ENCODE measurements at regions not wholly inside any gene's neighbourhood (a gene's known extent, or its start where the extent isn't known, plus 50 kb on each side); places are given as distances from the start of the nearest gene placed in this dataset.
A peak's percentile ranks its signal among the peaks of the same experiment; 100 is the strongest.
"Not testable (repeated sequence)": the region's sequence is repeated elsewhere in the genome, so short reads cannot be mapped to it uniquely, and the experiment has no call there.

- H3K36me3 ChIP-seq (ENCODE audit: control insufficient read depth in 1 of 2, insufficient read depth in 2 of 2, low read depth in 1 of 2, low read length in 2 of 2); H3K4me2 ChIP-seq (ENCODE audit: low read length, poor library complexity, severe bottlenecking); H4K8ac ChIP-seq (ENCODE audit: low read length); H3K79me1 ChIP-seq (replicated peaks; ENCODE audit: low read length, poor library complexity, severe bottlenecking); H2BK15ac ChIP-seq (ENCODE audit: low read depth, poor library complexity, severe bottlenecking); H3K4ac ChIP-seq (ENCODE audit: low read depth in 1 of 2, low read length in 2 of 2); H2AK5ac ChIP-seq (ENCODE audit: low read length, severe bottlenecking); H3K27me3 ChIP-seq (ENCODE audit: control insufficient read depth in 1 of 2, insufficient read depth in 1 of 2, low read length in 2 of 2); DNase-seq; H3K4me3 ChIP-seq (ENCODE audit: insufficient read depth in 1 of 2, low read depth in 1 of 2, low read length in 2 of 2); H3K23ac ChIP-seq (ENCODE audit: low read length in 2 of 2); H3K14ac ChIP-seq (ENCODE audit: low read length in 2 of 2); H2BK5ac ChIP-seq (ENCODE audit: low read depth, low read length, poor library complexity, severe bottlenecking); H2BK120ac ChIP-seq (ENCODE audit: low read depth, low read length); H3K9me3 ChIP-seq (ENCODE audit: control insufficient read depth, low read length); H3K27ac ChIP-seq (ENCODE audit: low read length, poor library complexity, severe bottlenecking); H4K91ac ChIP-seq (ENCODE audit: low read length); H3K9ac ChIP-seq (ENCODE audit: low read length); H2BK12ac ChIP-seq (ENCODE audit: low read length in 2 of 2); H2AFZ ChIP-seq (ENCODE audit: low read depth, low read length); H3K4me1 ChIP-seq (ENCODE audit: control insufficient read depth, insufficient read depth, low read depth, low read length); H3K18ac ChIP-seq (ENCODE audit: low read depth in 1 of 2, low read length in 2 of 2): not testable (repeated sequence)
- WGBS, result 84% methylated on average over 4 of the region's 4 CpGs
These were observed 281.8 kb downstream of the QKI start for GRCh38 chr6:163696311-163696710.

- Histone ChIP-seq H2BK15ac (ENCODE audit: low read depth, poor library complexity, severe bottlenecking) (no peak overlapping the region), H3K4ac (ENCODE audit: low read depth in 1 of 2, low read length in 2 of 2) (no peak overlapping the region)
- 72% methylated on average over 7 of the region's 8 CpGs for WGBS
These were observed 280.9 kb downstream of the QKI start for GRCh38 chr6:163695414-163695864.

GRCh38 chr6:163694988-163695398, 280.5 kb downstream of the QKI start:
- H2BK15ac ChIP-seq (ENCODE audit: low read depth, poor library complexity, severe bottlenecking), result no peak overlapping the region
- DNase-seq, result no peak
- H3K36me3 ChIP-seq (ENCODE audit: control insufficient read depth in 1 of 2, insufficient read depth in 2 of 2, low read depth in 1 of 2, low read length in 2 of 2), result no peaks in the 10 kb centered on the region
- H3K23ac ChIP-seq (ENCODE audit: low read length in 2 of 2), result no peak overlapping the region
- H3K4ac ChIP-seq (ENCODE audit: low read depth in 1 of 2, low read length in 2 of 2), result no peak overlapping the region
- no peak overlapping the region for H3K27ac ChIP-seq (ENCODE audit: low read length, poor library complexity, severe bottlenecking)
- H3K9me3 ChIP-seq (ENCODE audit: control insufficient read depth, low read length), result no peaks in the 10 kb centered on the region
- no peak overlapping the region for H4K91ac ChIP-seq (ENCODE audit: low read length)
- no peaks in the 10 kb centered on the region for H3K79me1 ChIP-seq (replicated peaks; ENCODE audit: low read length, poor library complexity, severe bottlenecking)
- WGBS, result 90% methylated on average over 6 of the region's 6 CpGs
- no peak overlapping the region for H3K4me2 ChIP-seq (ENCODE audit: low read length, poor library complexity, severe bottlenecking)
- no peak overlapping the region for H2BK120ac ChIP-seq (ENCODE audit: low read depth, low read length)
- no peak overlapping the region for H2BK5ac ChIP-seq (ENCODE audit: low read depth, low read length, poor library complexity, severe bottlenecking)
- H3K4me1 ChIP-seq (ENCODE audit: control insufficient read depth, insufficient read depth, low read depth, low read length), result no peaks in the 10 kb centered on the region
- no peak overlapping the region for H2AK5ac ChIP-seq (ENCODE audit: low read length, severe bottlenecking)
- H2AFZ ChIP-seq (ENCODE audit: low read depth, low read length), result no peak overlapping the region
- peaks cover 0 to 5% of the 10 kb centered on the region in 2 experiments for H3K27me3 ChIP-seq (ENCODE audit: control insufficient read depth in 1 of 2, insufficient read depth in 1 of 2, low read length in 2 of 2)
- H2BK12ac ChIP-seq (ENCODE audit: low read length in 2 of 2), result no peak overlapping the region
- no peak overlapping the region for H3K9ac ChIP-seq (ENCODE audit: low read length)
- no peak overlapping the region for H4K8ac ChIP-seq (ENCODE audit: low read length)
- H3K14ac ChIP-seq (ENCODE audit: low read length in 2 of 2), result no peak overlapping the region
- no peak overlapping the region for H3K18ac ChIP-seq (ENCODE audit: low read depth in 1 of 2, low read length in 2 of 2)
- no peak overlapping the region for H3K4me3 ChIP-seq (ENCODE audit: insufficient read depth in 1 of 2, low read depth in 1 of 2, low read length in 2 of 2)

More at GRCh38 chr6:163695414-163695864, 280.9 kb downstream of the QKI start:
- H2AFZ ChIP-seq (ENCODE audit: low read depth, low read length), result no peak overlapping the region
- no peak overlapping the region for H3K9ac ChIP-seq (ENCODE audit: low read length)
- H3K4me3 ChIP-seq (ENCODE audit: insufficient read depth in 1 of 2, low read depth in 1 of 2, low read length in 2 of 2), result no peak overlapping the region
- peak; percentile 22 for DNase-seq
- H3K23ac ChIP-seq (ENCODE audit: low read length in 2 of 2), result no peak overlapping the region
- H3K18ac ChIP-seq (ENCODE audit: low read depth in 1 of 2, low read length in 2 of 2), result no peak overlapping the region
- H4K91ac ChIP-seq (ENCODE audit: low read length), result no peak overlapping the region
- H2BK120ac ChIP-seq (ENCODE audit: low read depth, low read length), result no peak overlapping the region
- no peaks in the 10 kb centered on the region for H3K9me3 ChIP-seq (ENCODE audit: control insufficient read depth, low read length)
- H3K27ac ChIP-seq (ENCODE audit: low read length, poor library complexity, severe bottlenecking), result no peak overlapping the region
- no peak overlapping the region for H3K14ac ChIP-seq (ENCODE audit: low read length in 2 of 2)
- H2BK12ac ChIP-seq (ENCODE audit: low read length in 2 of 2), result no peak overlapping the region
- H2BK5ac ChIP-seq (ENCODE audit: low read depth, low read length, poor library complexity, severe bottlenecking), result no peak overlapping the region
- H2AK5ac ChIP-seq (ENCODE audit: low read length, severe bottlenecking), result no peak overlapping the region
- H3K4me2 ChIP-seq (ENCODE audit: low read length, poor library complexity, severe bottlenecking), result no peak overlapping the region
- no peaks in the 10 kb centered on the region for H3K79me1 ChIP-seq (replicated peaks; ENCODE audit: low read length, poor library complexity, severe bottlenecking)
- H3K4me1 ChIP-seq (ENCODE audit: control insufficient read depth, insufficient read depth, low read depth, low read length), result no peaks in the 10 kb centered on the region
- no peak overlapping the region for H4K8ac ChIP-seq (ENCODE audit: low read length)
- H3K27me3 ChIP-seq (ENCODE audit: control insufficient read depth in 1 of 2, insufficient read depth in 1 of 2, low read length in 2 of 2), result peaks cover 0 to 5% of the 10 kb centered on the region in 2 experiments
- no peaks in the 10 kb centered on the region for H3K36me3 ChIP-seq (ENCODE audit: control insufficient read depth in 1 of 2, insufficient read depth in 2 of 2, low read depth in 1 of 2, low read length in 2 of 2)

- Histone ChIP-seq H3K36me3 (ENCODE audit: control insufficient read depth in 1 of 2, insufficient read depth in 2 of 2, low read depth in 1 of 2, low read length in 2 of 2) (no peaks in the 10 kb centered on the region), H4K91ac (ENCODE audit: low read length) (no peak overlapping the region), H2AFZ (ENCODE audit: low read depth, low read length) (no peak overlapping the region), H2BK5ac (ENCODE audit: low read depth, low read length, poor library complexity, severe bottlenecking) (no peak overlapping the region), H3K27ac (ENCODE audit: low read length, poor library complexity, severe bottlenecking) (no peak overlapping the region), H3K9ac (ENCODE audit: low read length) (no peak overlapping the region), H2AK5ac (ENCODE audit: low read length, severe bottlenecking) (no peak overlapping the region), H2BK120ac (ENCODE audit: low read depth, low read length) (no peak overlapping the region), H3K27me3 (ENCODE audit: control insufficient read depth in 1 of 2, insufficient read depth in 1 of 2, low read length in 2 of 2) (peaks cover 0 to 5% of the 10 kb centered on the region in 2 experiments), H3K4ac (ENCODE audit: low read depth in 1 of 2, low read length in 2 of 2) (no peak overlapping the region), H4K8ac (ENCODE audit: low read length) (no peak overlapping the region), H2BK15ac (ENCODE audit: low read depth, poor library complexity, severe bottlenecking) (no peak overlapping the region), H3K18ac (ENCODE audit: low read depth in 1 of 2, low read length in 2 of 2) (no peak overlapping the region), H2BK12ac (ENCODE audit: low read length in 2 of 2) (no peak overlapping the region), H3K4me1 (ENCODE audit: control insufficient read depth, insufficient read depth, low read depth, low read length) (no peaks in the 10 kb centered on the region), H3K14ac (ENCODE audit: low read length in 2 of 2) (no peak overlapping the region), H3K9me3 (ENCODE audit: control insufficient read depth, low read length) (no peaks in the 10 kb centered on the region), H3K4me2 (ENCODE audit: low read length, poor library complexity, severe bottlenecking) (no peak overlapping the region), H3K4me3 (ENCODE audit: insufficient read depth in 1 of 2, low read depth in 1 of 2, low read length in 2 of 2) (no peak overlapping the region), H3K23ac (ENCODE audit: low read length in 2 of 2) (no peak overlapping the region), H3K79me1 (replicated peaks; ENCODE audit: low read length, poor library complexity, severe bottlenecking) (no peaks in the 10 kb centered on the region)
- 97% methylated on average over 3 of the region's 3 CpGs for WGBS
- DNase-seq, result no peak
These were observed 279.6 kb downstream of the QKI start for GRCh38 chr6:163694072-163694471.
